PC-3 (cell line): ENCODE measurements at regions not wholly inside any gene's neighbourhood (a gene's known extent, or its start where the extent isn't known, plus 50 kb on each side); places are given as distances from the start of the nearest gene placed in this dataset.

ENCODE experiments used
- ATAC-seq: fragments of 200-7000 bp; cut with Tn5 transposase; 2 replicates; pipeline ENCODE4 v1.9.1; 2020; ENCODE audit warnings: mild to moderate bottlenecking, moderate library complexity
- BruUV-seq: library from RNA; stranded (reverse); fragments of 400-500 nt; replicated peaks from 2 replicates; lab custom pipeline; 2021; lab: Mats Ljungman, UMichigan
- CTCF ChIA-PET: fragments of 300-600 bp; sonication (Branson Sonifier 250); formaldehyde crosslinking; loops from one replicate; lab custom pipeline; 2022; ENCODE audit warnings: antibody characterized with exemption; lab: Charles Lee
- POLR2A ChIA-PET: fragments of 300-600 bp; sonication (Branson Sonifier 250); formaldehyde crosslinking; loops from one replicate; lab custom pipeline; 2022; ENCODE audit warnings: antibody characterized with exemption; ENCODE audit not compliant: unreplicated experiment; lab: Charles Lee
- DNase-seq: peaks from one replicate; pipeline ENCODE4 v3.0.0-alpha.2; 2015
- H2AFZ ChIP-seq: fragments of 300-600 bp; sonication (generic); 2 replicates; pipeline ENCODE4 v1.6.0; 2016; ENCODE audit warnings: antibody characterized with exemption, low read length
- H3F3A ChIP-seq: fragments of 300-600 bp; sonication (generic); one replicate; pipeline ENCODE4 v1.6.0; 2017; ENCODE audit warnings: antibody characterized with exemption, low read length, control low read depth, mild to moderate bottlenecking; ENCODE audit not compliant: unreplicated experiment
- H3K27ac ChIP-seq: fragments of 300-600 bp; sonication (generic); 2 replicates; pipeline ENCODE4 v1.5.1; 2016; ENCODE audit warnings: mild to moderate bottlenecking, low read length
- H3K27me3 ChIP-seq: fragments of 300-600 bp; sonication (generic); 2 replicates; pipeline ENCODE4 v1.6.1; 2016; ENCODE audit warnings: low read length, mixed read lengths
- H3K36me3 ChIP-seq: fragments of 300-600 bp; sonication (generic); 2 replicates; pipeline ENCODE4 v1.6.1; 2016; ENCODE audit warnings: low read depth, mixed run types, low read length, mixed read lengths
- H3K4me1 ChIP-seq: fragments of 300-600 bp; sonication (generic); 2 replicates; pipeline ENCODE4 v1.5.1; 2016; ENCODE audit warnings: low read length; ENCODE audit not compliant: insufficient read depth
- H3K4me2 ChIP-seq: fragments of 300-600 bp; sonication (generic); 2 replicates; pipeline ENCODE4 v1.6.0; 2016; ENCODE audit warnings: low read length
- H3K4me3 ChIP-seq: fragments of 300-600 bp; sonication (generic); 2 replicates; pipeline ENCODE4 v1.5.1; 2016; ENCODE audit warnings: mild to moderate bottlenecking, low read length, mixed read lengths
- H3K79me2 ChIP-seq: fragments of 300-600 bp; sonication (generic); 2 replicates; pipeline ENCODE4 v1.6.1; 2017; ENCODE audit warnings: low read length, mixed read lengths
- H3K9ac ChIP-seq: fragments of 300-600 bp; sonication (generic); 2 replicates; pipeline ENCODE4 v1.6.0; 2016; ENCODE audit warnings: mild to moderate bottlenecking, low read length
- H3K9me2 ChIP-seq: fragments of 300-600 bp; sonication (generic); replicated peaks from 2 replicates; pipeline ENCODE4 v1.6.1; 2016; ENCODE audit warnings: mixed run types, low read length, mixed read lengths
- H3K9me3 ChIP-seq: fragments of 300-600 bp; sonication (generic); 2 replicates; pipeline ENCODE4 v1.6.1; 2016; ENCODE audit warnings: low read length, mixed read lengths
- H4K20me1 ChIP-seq: fragments of 300-600 bp; sonication (generic); 2 replicates; pipeline ENCODE4 v1.6.1; 2016; ENCODE audit warnings: low read length, mixed read lengths
- EZH2 ChIP-seq: fragments of 300-600 bp; sonication (generic); IDR thresholded peaks from one replicate; pipeline ENCODE4 v1.6.1; 2017; ENCODE audit warnings: antibody characterized with exemption, mild to moderate bottlenecking, low read length; ENCODE audit not compliant: unreplicated experiment
- EZH2phosphoT487 ChIP-seq: fragments of 300-600 bp; sonication (generic); IDR thresholded peaks from 2 replicates; pipeline ENCODE4 v1.6.1; 2018; ENCODE audit warnings: mild to moderate bottlenecking, antibody characterized with exemption, low read length, borderline replicate concordance
- intact Hi-C: fragments of 100-400 bp; cut with micrococcal nuclease; formaldehyde crosslinking; loops from 2 replicates; pipeline ENCODE4 v1.9.0; 2023
- TF ChIP-seq, protein P1 (sequence below): fragments of 300-600 bp; sonication (generic); conservative IDR thresholded peaks from 2 replicates; pipeline ENCODE4 v1.5.1; 2017; ENCODE audit warnings: antibody characterized with exemption, low read depth, mild to moderate bottlenecking, low read length

DNA sequence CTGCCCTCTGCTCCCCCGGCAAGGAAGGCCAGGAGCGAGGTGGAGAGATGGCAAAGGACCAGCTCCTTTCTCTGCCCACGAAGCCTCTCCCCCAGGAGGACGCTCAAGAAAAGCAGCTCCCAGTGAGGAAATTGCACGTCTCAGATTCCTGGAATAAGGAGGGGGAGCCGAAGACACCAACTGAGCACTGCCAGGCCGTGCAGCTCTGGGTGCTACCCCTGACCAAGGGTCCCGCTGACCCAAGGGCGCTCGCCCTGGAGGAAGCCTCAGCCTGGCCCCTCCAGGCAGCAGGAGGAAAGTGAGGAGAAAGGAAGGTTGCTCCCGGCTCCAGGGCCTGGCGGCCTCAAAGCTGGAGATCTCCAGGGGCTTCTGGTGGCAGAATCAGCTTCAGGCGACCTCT lies 174.1 kb upstream of the SFSWAP start:
- H3K27ac ChIP-seq, result no peak overlapping the region
- ChIA-PET CTCF (no interaction called here), POLR2A (no interaction called here)
- ATAC-seq, result no peak
- H3K4me1 ChIP-seq, result no peaks in the 10 kb centered on the region
- H3K4me2 ChIP-seq, result no peak overlapping the region
- H2AFZ ChIP-seq, result no peak overlapping the region
- H3K9me2 ChIP-seq, result 0 out of 2 replicates have a peak, but pooled peaks cover 6% of the 10 kb centered on the region
- peaks cover 70% of the 10 kb centered on the region for H3K27me3 ChIP-seq
- no peak overlapping the region for H3K4me3 ChIP-seq
- peaks cover 5% of the 10 kb centered on the region; the same call in 1 of the 2 replicates for H3K9me3 ChIP-seq
- H3F3A ChIP-seq, result no peaks in the 10 kb centered on the region
- H4K20me1 ChIP-seq, result no peaks in the 10 kb centered on the region
- no peak overlapping the region for H3K9ac ChIP-seq
- BruUV-seq, result no TSS peak
- no peak for TF ChIP-seq EZH2
- no peak for TF ChIP-seq EZH2phosphoT487
- TF ChIP-seq, protein P1, sequence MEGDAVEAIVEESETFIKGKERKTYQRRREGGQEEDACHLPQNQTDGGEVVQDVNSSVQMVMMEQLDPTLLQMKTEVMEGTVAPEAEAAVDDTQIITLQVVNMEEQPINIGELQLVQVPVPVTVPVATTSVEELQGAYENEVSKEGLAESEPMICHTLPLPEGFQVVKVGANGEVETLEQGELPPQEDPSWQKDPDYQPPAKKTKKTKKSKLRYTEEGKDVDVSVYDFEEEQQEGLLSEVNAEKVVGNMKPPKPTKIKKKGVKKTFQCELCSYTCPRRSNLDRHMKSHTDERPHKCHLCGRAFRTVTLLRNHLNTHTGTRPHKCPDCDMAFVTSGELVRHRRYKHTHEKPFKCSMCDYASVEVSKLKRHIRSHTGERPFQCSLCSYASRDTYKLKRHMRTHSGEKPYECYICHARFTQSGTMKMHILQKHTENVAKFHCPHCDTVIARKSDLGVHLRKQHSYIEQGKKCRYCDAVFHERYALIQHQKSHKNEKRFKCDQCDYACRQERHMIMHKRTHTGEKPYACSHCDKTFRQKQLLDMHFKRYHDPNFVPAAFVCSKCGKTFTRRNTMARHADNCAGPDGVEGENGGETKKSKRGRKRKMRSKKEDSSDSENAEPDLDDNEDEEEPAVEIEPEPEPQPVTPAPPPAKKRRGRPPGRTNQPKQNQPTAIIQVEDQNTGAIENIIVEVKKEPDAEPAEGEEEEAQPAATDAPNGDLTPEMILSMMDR, result no peak
- no peaks in the 10 kb centered on the region for H3K79me2 ChIP-seq
- no peaks in the 10 kb centered on the region for H3K36me3 ChIP-seq
- intact Hi-C loops, result no loop called here
- DNase-seq, result no peak

DNA sequence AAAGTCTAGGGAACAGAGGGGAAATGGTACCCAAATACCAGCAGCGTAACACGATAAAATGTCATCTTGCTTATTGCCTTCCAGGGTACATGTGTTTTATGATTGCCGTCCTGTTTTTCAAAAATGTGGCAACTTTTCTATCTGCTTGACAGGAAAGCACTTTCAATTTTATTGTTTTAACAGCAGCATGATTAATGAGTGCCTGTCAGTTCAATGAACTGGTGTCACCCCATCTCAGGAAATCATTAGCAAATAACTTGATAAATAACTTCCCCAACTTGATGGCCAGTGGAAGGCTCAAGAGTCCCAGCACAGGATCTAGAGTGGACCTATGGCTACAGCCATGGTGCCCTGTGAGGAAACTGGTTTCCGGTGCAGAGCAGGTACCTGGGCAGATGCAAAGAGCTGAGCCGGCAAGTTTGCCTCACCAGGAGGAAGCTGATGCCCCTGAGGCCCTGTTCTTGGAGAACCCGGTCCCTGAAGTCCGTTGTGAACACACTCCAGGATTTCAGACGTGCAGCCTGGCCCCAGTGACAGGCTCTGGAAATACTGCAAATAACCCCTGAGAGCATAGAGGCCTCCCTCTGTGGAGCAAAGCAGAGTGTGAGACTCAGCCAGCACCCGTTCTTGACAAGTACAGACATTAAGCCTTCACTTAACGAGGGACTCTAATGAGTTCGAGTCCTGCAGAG lies 173.5 kb upstream of the SFSWAP start:
- H3K9me3 ChIP-seq, result peaks cover 5% of the 10 kb centered on the region; the same call in 1 of the 2 replicates
- ChIA-PET POLR2A (no interaction called here), CTCF (no interaction called here)
- TF ChIP-seq EZH2 (no peak), EZH2phosphoT487 (no peak)
- TF ChIP-seq, protein P1, result no peak
- BruUV-seq, result no TSS peak
- H3K4me1 ChIP-seq, result no peaks in the 10 kb centered on the region
- no peaks in the 10 kb centered on the region for H3K79me2 ChIP-seq
- H2AFZ ChIP-seq, result no peak overlapping the region
- H4K20me1 ChIP-seq, result no peaks in the 10 kb centered on the region
- DNase-seq, result no peak
- peaks cover 64% of the 10 kb centered on the region for H3K27me3 ChIP-seq
- H3K9me2 ChIP-seq, result 0 out of 2 replicates have a peak, but pooled peaks cover 6% of the 10 kb centered on the region
- ATAC-seq, result no peak
- no peak overlapping the region for H3K4me2 ChIP-seq
- H3F3A ChIP-seq, result no peaks in the 10 kb centered on the region
- no peaks in the 10 kb centered on the region for H3K36me3 ChIP-seq
- H3K4me3 ChIP-seq, result no peak overlapping the region
- H3K27ac ChIP-seq, result no peak overlapping the region
- H3K9ac ChIP-seq, result no peak overlapping the region
- intact Hi-C loops, result no loop called here

DNA sequence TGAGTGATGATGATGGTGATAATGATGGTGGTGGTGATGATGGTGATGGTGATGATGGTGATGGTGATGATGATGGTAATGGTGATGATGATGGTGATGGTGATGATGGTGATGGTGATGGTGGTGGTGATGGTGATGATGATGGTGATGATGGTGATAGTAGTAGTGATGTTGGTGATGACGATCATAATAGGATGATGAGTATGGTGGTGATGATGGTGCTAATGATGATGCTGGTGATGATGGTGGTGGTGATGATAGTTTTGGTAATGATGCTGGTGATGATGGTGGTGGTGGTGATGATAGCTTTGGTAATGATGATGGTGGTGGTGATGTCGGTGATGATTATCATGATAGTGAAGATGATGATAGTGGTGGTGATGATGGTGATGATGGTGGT lies 171.5 kb upstream of the SFSWAP start:
- H4K20me1 ChIP-seq, result no peaks in the 10 kb centered on the region
- 0 out of 2 replicates have a peak, but pooled peaks cover 6% of the 10 kb centered on the region for H3K9me2 ChIP-seq
- no peak overlapping the region for H3K9ac ChIP-seq
- BruUV-seq, result no TSS peak
- ATAC-seq (no peak), DNase-seq (no peak)
- ChIA-PET CTCF (no interaction called here), POLR2A (no interaction called here)
- H3K4me1 ChIP-seq, result no peaks in the 10 kb centered on the region
- H3K27me3 ChIP-seq, result peaks cover 45% of the 10 kb centered on the region
- intact Hi-C loops, result no loop called here
- H3K4me2 ChIP-seq, result no peak overlapping the region
- H3K4me3 ChIP-seq, result no peak overlapping the region
- no peak overlapping the region for H3K27ac ChIP-seq
- H3K79me2 ChIP-seq, result no peaks in the 10 kb centered on the region
- H3K36me3 ChIP-seq, result no peaks in the 10 kb centered on the region
- peaks cover 5% of the 10 kb centered on the region; the same call in 1 of the 2 replicates for H3K9me3 ChIP-seq
- no peaks in the 10 kb centered on the region for H3F3A ChIP-seq
- H2AFZ ChIP-seq, result no peak overlapping the region
- no peak for TF ChIP-seq EZH2
- TF ChIP-seq, protein P1, result no peak
- no peak for TF ChIP-seq EZH2phosphoT487
